ENCODE measurements at regions not wholly inside any gene's neighbourhood (a gene's known extent, or its start where the extent isn't known, plus 50 kb on each side); places are given as distances from the start of the nearest gene placed in this dataset.
A peak's percentile ranks its signal among the peaks of the same experiment; 100 is the strongest.

DNA sequence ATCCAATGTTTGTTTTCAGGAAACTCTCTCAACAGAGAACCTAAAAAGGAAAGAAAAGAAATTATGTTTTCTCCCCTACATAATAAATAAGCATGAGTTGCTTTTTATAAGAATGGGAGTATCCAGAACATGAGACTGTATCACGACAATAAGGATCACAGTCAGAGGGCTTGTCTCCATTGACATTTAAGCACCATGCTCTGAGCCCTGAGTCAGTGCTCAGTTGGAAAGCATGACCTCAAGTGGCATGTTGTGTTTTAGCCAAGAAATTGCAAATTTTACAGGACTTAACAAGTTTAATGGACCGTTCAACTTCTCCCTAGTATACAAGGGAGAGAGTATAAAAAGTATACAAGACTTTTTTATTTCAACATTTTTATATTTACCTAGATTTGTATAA lies 431.6 kb downstream of the GJA1 start:
- Histone ChIP-seq H3K27me3 (replicated peaks; ENCODE audit: insufficient read depth) (no peaks in the 10 kb centered on the region), H3K79me2 (ENCODE audit: insufficient read depth) (no peaks in the 10 kb centered on the region), H3K9me3 (ENCODE audit: low read depth) (no peaks in the 10 kb centered on the region), H3K27ac (no peak overlapping the region), H3K36me3 (ENCODE audit: low read depth) (no peaks in the 10 kb centered on the region), H3K9me2 (ENCODE audit: insufficient read depth) (no peaks in the 10 kb centered on the region), H3K4me2 (ENCODE audit: unreplicated experiment) (no peak overlapping the region), H3K9ac (no peak overlapping the region), H4K20me1 (ENCODE audit: insufficient read depth) (no peaks in the 10 kb centered on the region), H2AFZ (0 out of 2 replicates have a peak overlapping the region, but pooled peaks have one; percentile 35), H3F3A (ENCODE audit: insufficient read depth) (no peaks in the 10 kb centered on the region), H3K4me1 (ENCODE audit: insufficient read depth) (peaks cover 28% of the 10 kb centered on the region), H3K4me3 (no peak overlapping the region)
- TF ChIP-seq EZH2phosphoT487 (IDR thresholded peaks at IDR 0.05; ENCODE audit: insufficient read depth, low read depth) (no peak), EZH2 (IDR thresholded peaks at IDR 0.05; ENCODE audit: insufficient read depth, poor library complexity, severe bottlenecking) (no peak)
- DNase-seq, result peak; percentile 60
- WGBS, 2 experiments (ENCODE audit: low coverage in 1 of 2, low lambda C conversion rate in 2 of 2, missing lambda C conversion rate in 2 of 2), result 26 to 35% methylated on average over 2 of the region's 2 CpGs
- in situ Hi-C loops (cut with MboI), result no loop called here

DNA sequence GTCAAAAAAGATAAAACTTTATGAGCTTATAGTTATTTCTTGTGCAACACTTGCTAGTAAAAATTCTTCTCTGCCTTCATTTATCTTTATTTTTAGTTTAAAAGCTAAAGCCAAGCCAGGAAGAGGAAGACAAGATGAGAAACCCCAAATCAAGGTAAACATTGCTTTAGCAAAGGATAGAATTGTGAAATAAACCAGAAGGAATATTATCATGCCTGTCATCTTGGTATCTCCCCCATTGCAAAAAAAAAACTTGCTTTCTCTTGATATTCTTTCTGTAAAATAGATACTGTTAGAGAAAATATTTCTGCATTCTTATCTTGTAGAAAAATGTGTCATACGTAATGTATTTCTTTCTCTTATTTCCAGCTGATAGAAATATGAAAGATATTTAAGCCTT lies 432.8 kb downstream of the GJA1 start:
- H4K20me1 ChIP-seq (ENCODE audit: insufficient read depth), result no peaks in the 10 kb centered on the region
- H3K36me3 ChIP-seq (ENCODE audit: low read depth), result no peaks in the 10 kb centered on the region
- H3K9ac ChIP-seq, result no peak overlapping the region
- WGBS, 2 experiments (ENCODE audit: low coverage in 1 of 2, low lambda C conversion rate in 2 of 2, missing lambda C conversion rate in 2 of 2), result 93 to 98% methylated on average over 1 of the region's 1 CpG
- DNase-seq, result no peak
- no peak overlapping the region for H2AFZ ChIP-seq
- no peaks in the 10 kb centered on the region for H3K9me2 ChIP-seq (ENCODE audit: insufficient read depth)
- no peak overlapping the region for H3K27ac ChIP-seq
- no peak overlapping the region for H3K4me3 ChIP-seq
- H3K4me1 ChIP-seq (ENCODE audit: insufficient read depth), result peaks cover 28% of the 10 kb centered on the region
- H3F3A ChIP-seq (ENCODE audit: insufficient read depth), result no peaks in the 10 kb centered on the region
- H3K4me2 ChIP-seq (ENCODE audit: unreplicated experiment), result peak overlapping the region; percentile 21
- no peaks in the 10 kb centered on the region for H3K79me2 ChIP-seq (ENCODE audit: insufficient read depth)
- no peaks in the 10 kb centered on the region for H3K27me3 ChIP-seq (replicated peaks; ENCODE audit: insufficient read depth)
- TF ChIP-seq EZH2phosphoT487 (IDR thresholded peaks at IDR 0.05; ENCODE audit: insufficient read depth, low read depth) (no peak), EZH2 (IDR thresholded peaks at IDR 0.05; ENCODE audit: insufficient read depth, poor library complexity, severe bottlenecking) (no peak)
- no peaks in the 10 kb centered on the region for H3K9me3 ChIP-seq (ENCODE audit: low read depth)
- in situ Hi-C loops (cut with MboI), result no loop called here

DNA sequence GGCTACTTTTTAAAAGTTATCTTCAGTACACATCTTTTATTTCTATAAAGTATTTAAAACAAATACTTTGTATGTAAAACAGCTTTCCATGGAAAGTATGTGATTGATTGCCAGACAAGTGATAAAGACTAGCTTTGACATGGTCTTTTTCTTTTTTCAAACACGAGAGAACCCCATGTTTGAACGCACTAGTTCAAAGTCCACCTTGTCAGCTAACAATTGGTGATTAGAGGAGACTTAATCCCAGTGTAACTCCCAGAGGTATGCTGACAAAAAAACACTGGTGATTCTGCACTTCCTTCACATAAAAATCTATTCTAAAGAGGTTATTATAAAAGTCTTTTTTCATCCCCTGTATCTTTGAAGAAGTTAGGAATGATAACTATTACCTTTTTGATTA lies 438.1 kb downstream of the GJA1 start:
- H3K27ac ChIP-seq, result no peak overlapping the region
- TF ChIP-seq EZH2phosphoT487 (IDR thresholded peaks at IDR 0.05; ENCODE audit: insufficient read depth, low read depth) (no peak), EZH2 (IDR thresholded peaks at IDR 0.05; ENCODE audit: insufficient read depth, poor library complexity, severe bottlenecking) (no peak)
- in situ Hi-C loops (cut with MboI), result no loop called here

DNA sequence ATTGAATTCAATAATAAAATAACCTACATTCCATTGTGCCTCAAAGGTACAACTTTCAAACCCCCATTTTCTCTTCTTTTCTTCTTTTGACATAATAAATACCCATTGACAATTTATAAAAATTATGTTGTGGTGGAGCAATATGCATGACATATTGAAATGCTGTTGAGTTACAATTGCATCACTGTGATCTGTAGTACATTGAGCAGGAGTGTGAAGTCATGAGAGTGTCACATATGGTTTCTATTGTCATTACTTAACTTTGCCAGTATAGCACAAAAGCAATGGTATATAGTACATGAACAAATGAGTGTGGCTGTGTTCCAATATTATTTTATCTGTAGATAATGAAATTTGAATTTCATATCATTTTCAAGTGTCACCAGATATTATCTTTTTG lies 441.3 kb downstream of the GJA1 start:
- in situ Hi-C loops (cut with MboI), result no loop called here
- Histone ChIP-seq H3K4me2 (ENCODE audit: unreplicated experiment) (no peak overlapping the region), H3K27me3 (replicated peaks; ENCODE audit: insufficient read depth) (no peaks in the 10 kb centered on the region), H2AFZ (no peak overlapping the region), H3K9me2 (ENCODE audit: insufficient read depth) (no peaks in the 10 kb centered on the region), H3F3A (ENCODE audit: insufficient read depth) (peaks cover 17% of the 10 kb centered on the region), H3K9ac (no peak overlapping the region), H4K20me1 (ENCODE audit: insufficient read depth) (no peaks in the 10 kb centered on the region), H3K4me1 (ENCODE audit: insufficient read depth) (peaks cover 33% of the 10 kb centered on the region), H3K79me2 (ENCODE audit: insufficient read depth) (no peaks in the 10 kb centered on the region), H3K36me3 (ENCODE audit: low read depth) (no peaks in the 10 kb centered on the region), H3K9me3 (ENCODE audit: low read depth) (no peaks in the 10 kb centered on the region), H3K4me3 (no peak overlapping the region), H3K27ac (no peak overlapping the region)
- DNase-seq, result no peak
- TF ChIP-seq EZH2phosphoT487 (IDR thresholded peaks at IDR 0.05; ENCODE audit: insufficient read depth, low read depth) (no peak), EZH2 (IDR thresholded peaks at IDR 0.05; ENCODE audit: insufficient read depth, poor library complexity, severe bottlenecking) (no peak)

More for the DNA sequence above, 438.1 kb downstream of the GJA1 start:
- H3F3A ChIP-seq (ENCODE audit: insufficient read depth), result peaks cover 3% of the 10 kb centered on the region; the same call in 1 of the 2 replicates
- H3K36me3 ChIP-seq (ENCODE audit: low read depth), result no peaks in the 10 kb centered on the region
- no peak overlapping the region for H3K9ac ChIP-seq
- no peak overlapping the region for H3K4me3 ChIP-seq
- no peak for DNase-seq
- H3K27me3 ChIP-seq (replicated peaks; ENCODE audit: insufficient read depth), result no peaks in the 10 kb centered on the region
- no peaks in the 10 kb centered on the region for H3K9me2 ChIP-seq (ENCODE audit: insufficient read depth)
- 50 to 51% methylated on average over 2 of the region's 2 CpGs for whole genome bisulfite sequencing, 2 experiments (ENCODE audit: low coverage in 1 of 2, low lambda C conversion rate in 2 of 2, missing lambda C conversion rate in 2 of 2)
- H3K9me3 ChIP-seq (ENCODE audit: low read depth), result no peaks in the 10 kb centered on the region
- H3K4me1 ChIP-seq (ENCODE audit: insufficient read depth), result peaks cover 4% of the 10 kb centered on the region; the same call in 1 of the 2 replicates
- H3K79me2 ChIP-seq (ENCODE audit: insufficient read depth), result no peaks in the 10 kb centered on the region
- H3K4me2 ChIP-seq (ENCODE audit: unreplicated experiment), result no peak overlapping the region
- no peaks in the 10 kb centered on the region for H4K20me1 ChIP-seq (ENCODE audit: insufficient read depth)
- H2AFZ ChIP-seq, result no peak overlapping the region

DNA sequence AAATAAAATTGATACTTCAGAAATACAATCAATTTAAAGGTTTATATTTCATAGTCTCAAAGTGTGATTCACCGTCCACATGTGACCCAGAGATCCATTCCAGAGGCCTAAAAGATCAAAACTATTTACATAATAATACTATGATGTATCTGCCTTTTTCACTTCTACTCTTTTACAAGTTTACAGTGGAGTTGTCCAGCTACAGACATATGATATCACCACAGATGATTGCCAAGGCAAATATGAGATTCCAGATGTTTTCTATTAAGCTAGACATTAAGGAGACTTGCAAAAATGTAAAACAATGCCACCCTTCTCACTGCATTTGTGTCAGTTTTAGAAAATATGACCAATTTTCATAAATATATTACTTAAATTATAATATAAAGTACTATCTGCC lies 443.7 kb downstream of the GJA1 start:
- no peak for TF ChIP-seq EZH2phosphoT487 (IDR thresholded peaks at IDR 0.05; ENCODE audit: insufficient read depth, low read depth)
- TF ChIP-seq EZH2 (IDR thresholded peaks at IDR 0.05; ENCODE audit: insufficient read depth, poor library complexity, severe bottlenecking), result no peak
- H3F3A ChIP-seq (ENCODE audit: insufficient read depth), result peaks cover 34% of the 10 kb centered on the region
- H2AFZ ChIP-seq, result no peak overlapping the region
- no peak overlapping the region for H3K4me3 ChIP-seq
- no peaks in the 10 kb centered on the region for H3K27me3 ChIP-seq (replicated peaks; ENCODE audit: insufficient read depth)
- no peaks in the 10 kb centered on the region for H4K20me1 ChIP-seq (ENCODE audit: insufficient read depth)
- 0% methylated on average over 1 of the region's 1 CpG for WGBS, 2 experiments (ENCODE audit: low coverage in 1 of 2, low lambda C conversion rate in 2 of 2, missing lambda C conversion rate in 2 of 2)
- no peaks in the 10 kb centered on the region for H3K9me3 ChIP-seq (ENCODE audit: low read depth)
- no peak overlapping the region for H3K4me2 ChIP-seq (ENCODE audit: unreplicated experiment)
- DNase-seq, result peak; percentile 85
- peaks cover 57% of the 10 kb centered on the region for H3K4me1 ChIP-seq (ENCODE audit: insufficient read depth)
- no peak overlapping the region for H3K9ac ChIP-seq
- peak overlapping the region; percentile 53 for H3K27ac ChIP-seq
- no peaks in the 10 kb centered on the region for H3K9me2 ChIP-seq (ENCODE audit: insufficient read depth)
- in situ Hi-C loops (cut with MboI), result no loop called here
- no peaks in the 10 kb centered on the region for H3K36me3 ChIP-seq (ENCODE audit: low read depth)
- H3K79me2 ChIP-seq (ENCODE audit: insufficient read depth), result no peaks in the 10 kb centered on the region
